SW480 (cell line): ENCODE measurements at regions not wholly inside any gene's neighbourhood (a gene's known extent, or its start where the extent isn't known, plus 50 kb on each side); places are given as distances from the start of the nearest gene placed in this dataset.
A peak's percentile ranks its signal among the peaks of the same experiment; 100 is the strongest.

Source experiments
- DNase-seq: peaks from one replicate; pipeline ENCODE4 v3.0.0-alpha.2; 2016; ENCODE audit warnings: low spot score

- no peak for DNase-seq
Observed at GRCh38 chr5:115072266-115073064, 97.2 kb downstream of the TRIM36 start.

- DNase-seq, result no peak
Observed at GRCh38 chr5:115070737-115071136, 99.0 kb downstream of the TRIM36 start.

- peak; percentile 69 for DNase-seq
Observed at GRCh38 chr5:115069087-115069968, 100.4 kb downstream of the TRIM36 start.

- peak; percentile 47 for DNase-seq
Observed at GRCh38 chr5:115068239-115069086, 101.2 kb downstream of the TRIM36 start.

GRCh38 chr5:115064380-115064779 is 105.3 kb downstream of the TRIM36 start:
- no peak for DNase-seq

- DNase-seq, result no peak
Observed at GRCh38 chr5:115054387-115054951, 115.2 kb downstream of the TRIM36 start.

- DNase-seq, result no peak
Observed at GRCh38 chr5:115052948-115053347, 116.8 kb downstream of the TRIM36 start.

- DNase-seq, result no peak
Observed at GRCh38 chr5:115050866-115051265, 118.8 kb downstream of the TRIM36 start.

GRCh38 chr5:115033861-115034260 is 135.8 kb downstream of the TRIM36 start:
- peak; percentile 45 for DNase-seq

GRCh38 chr5:115028557-115028956 is 141.2 kb downstream of the TRIM36 start:
- DNase-seq, result no peak

GRCh38 chr5:115024922-115025321 is 144.8 kb downstream of the TRIM36 start:
- DNase-seq, result no peak

- no peak for DNase-seq
Observed at GRCh38 chr5:115022303-115022702, 147.4 kb downstream of the TRIM36 start.

- DNase-seq, result no peak
Observed at GRCh38 chr5:115016646-115017045, 153.1 kb downstream of the TRIM36 start.

- no peak for DNase-seq
Observed at GRCh38 chr5:114999176-114999575, 170.5 kb downstream of the TRIM36 start.

- DNase-seq, result no peak
Observed at GRCh38 chr5:114989512-114989911, 180.2 kb downstream of the TRIM36 start.

- DNase-seq, result no peak
Observed at GRCh38 chr5:114988096-114988495, 181.6 kb downstream of the TRIM36 start.

GRCh38 chr5:114984796-114985195 is 184.9 kb downstream of the TRIM36 start:
- DNase-seq, result no peak

- no peak for DNase-seq
Observed at GRCh38 chr5:114981111-114981510, 188.6 kb downstream of the TRIM36 start.

- DNase-seq, result no peak
Observed at GRCh38 chr5:114977979-114978573, 191.6 kb downstream of the TRIM36 start.

GRCh38 chr5:114969482-114969881 is 200.2 kb downstream of the TRIM36 start:
- DNase-seq, result no peak

- DNase-seq, result no peak
Observed at GRCh38 chr5:114957384-114957783, 212.3 kb downstream of the TRIM36 start.
